ENCODE measurements at regions not wholly inside any gene's neighbourhood (a gene's known extent, or its start where the extent isn't known, plus 50 kb on each side); places are given as distances from the start of the nearest gene placed in this dataset.

GRCh38 chr10:78729366-78729765, 339.4 kb upstream of the ZMIZ1 start:
- DNase-seq, result no peak

GRCh38 chr10:78729800-78730199, 339.0 kb upstream of the ZMIZ1 start:
- no peak for DNase-seq

DNA sequence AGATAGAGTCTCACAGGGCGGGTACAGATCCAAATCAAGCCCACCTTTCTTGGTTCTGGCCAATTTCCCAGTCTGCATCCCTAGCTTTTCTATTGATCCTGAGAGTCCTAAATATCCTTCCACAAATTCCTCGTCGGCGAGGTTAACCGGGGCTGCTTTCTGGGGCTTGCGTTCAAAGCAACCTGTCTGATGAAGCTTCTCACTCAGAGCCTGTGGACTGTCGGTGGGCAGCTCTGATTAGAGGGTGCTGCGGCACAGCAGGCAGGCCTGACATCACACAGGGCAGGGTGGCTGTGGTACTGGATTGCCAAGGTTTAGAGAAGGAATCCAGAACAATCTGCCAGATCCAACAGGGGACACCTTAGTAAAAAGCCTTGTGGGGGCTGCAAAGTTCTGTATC, 338.0 kb upstream of the ZMIZ1 start:
- DNase-seq, result no peak

DNA sequence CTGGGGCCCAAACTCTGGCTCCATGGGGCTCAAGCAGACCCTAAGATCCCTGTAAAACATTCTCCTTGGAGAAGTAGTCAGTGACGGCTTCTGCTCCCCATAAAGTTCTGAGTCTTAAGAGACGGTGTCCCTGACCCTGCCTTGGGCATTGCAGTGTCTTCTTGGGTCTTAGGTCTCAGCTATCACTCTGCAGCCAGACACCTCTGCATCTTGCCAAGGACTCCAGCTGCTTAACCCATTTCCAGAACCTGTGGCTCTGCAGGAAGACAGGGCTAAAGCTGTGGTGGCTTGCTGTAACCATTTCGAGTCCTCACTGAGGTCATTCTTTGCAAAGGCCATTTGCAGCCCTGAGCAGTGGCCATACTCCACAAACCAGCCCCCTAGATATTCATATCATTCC, 337.1 kb upstream of the ZMIZ1 start:
- DNase-seq, result no peak

DNA sequence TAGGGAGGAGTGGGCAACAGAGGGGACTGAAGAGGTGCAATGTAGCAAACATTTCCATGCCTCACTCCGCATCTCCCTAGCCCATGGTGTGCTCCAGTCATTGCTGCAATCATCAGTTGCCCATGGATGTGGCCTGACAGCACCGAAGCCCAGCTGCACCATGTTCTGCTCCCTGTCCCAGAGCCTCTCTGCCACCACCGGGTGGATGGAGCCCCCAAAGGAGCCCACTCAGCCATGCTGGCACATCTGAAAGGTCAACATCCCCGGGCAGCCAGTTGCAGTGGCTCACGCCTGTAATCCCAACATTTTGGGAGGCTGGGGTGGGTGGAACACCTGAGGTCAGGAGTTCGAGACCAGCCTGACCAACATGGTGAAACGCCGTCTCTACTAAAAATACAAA, 336.4 kb upstream of the ZMIZ1 start:
- no peak for DNase-seq

- no peak for DNase-seq
Measured at GRCh38 chr10:78736926-78737630, 331.7 kb upstream of the ZMIZ1 start.

- no peak for DNase-seq
Measured at GRCh38 chr10:78737883-78738856, 330.6 kb upstream of the ZMIZ1 start.

DNA sequence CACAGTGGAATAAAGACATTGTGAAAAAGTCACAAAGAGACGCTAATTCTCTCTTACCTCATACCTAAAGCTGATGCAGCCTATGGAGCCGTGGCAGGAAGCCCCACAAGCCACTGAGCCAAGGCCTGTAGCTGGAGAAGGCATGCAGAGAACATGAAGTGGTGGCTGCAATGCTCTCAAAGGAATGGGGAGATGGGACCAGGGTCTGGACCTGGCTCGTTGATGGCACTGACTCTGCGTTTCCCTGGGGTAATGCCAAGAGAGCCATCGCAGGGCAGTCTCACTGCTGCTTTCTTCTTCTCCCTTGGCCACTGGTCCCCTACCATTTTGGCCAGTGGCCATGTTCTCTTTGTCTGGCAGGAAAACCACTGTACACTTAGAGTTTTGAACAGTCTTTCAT, 329.9 kb upstream of the ZMIZ1 start:
- no peak for DNase-seq

GRCh38 chr10:78739444-78740053, 329.2 kb upstream of the ZMIZ1 start:
- DNase-seq, result no peak

DNA sequence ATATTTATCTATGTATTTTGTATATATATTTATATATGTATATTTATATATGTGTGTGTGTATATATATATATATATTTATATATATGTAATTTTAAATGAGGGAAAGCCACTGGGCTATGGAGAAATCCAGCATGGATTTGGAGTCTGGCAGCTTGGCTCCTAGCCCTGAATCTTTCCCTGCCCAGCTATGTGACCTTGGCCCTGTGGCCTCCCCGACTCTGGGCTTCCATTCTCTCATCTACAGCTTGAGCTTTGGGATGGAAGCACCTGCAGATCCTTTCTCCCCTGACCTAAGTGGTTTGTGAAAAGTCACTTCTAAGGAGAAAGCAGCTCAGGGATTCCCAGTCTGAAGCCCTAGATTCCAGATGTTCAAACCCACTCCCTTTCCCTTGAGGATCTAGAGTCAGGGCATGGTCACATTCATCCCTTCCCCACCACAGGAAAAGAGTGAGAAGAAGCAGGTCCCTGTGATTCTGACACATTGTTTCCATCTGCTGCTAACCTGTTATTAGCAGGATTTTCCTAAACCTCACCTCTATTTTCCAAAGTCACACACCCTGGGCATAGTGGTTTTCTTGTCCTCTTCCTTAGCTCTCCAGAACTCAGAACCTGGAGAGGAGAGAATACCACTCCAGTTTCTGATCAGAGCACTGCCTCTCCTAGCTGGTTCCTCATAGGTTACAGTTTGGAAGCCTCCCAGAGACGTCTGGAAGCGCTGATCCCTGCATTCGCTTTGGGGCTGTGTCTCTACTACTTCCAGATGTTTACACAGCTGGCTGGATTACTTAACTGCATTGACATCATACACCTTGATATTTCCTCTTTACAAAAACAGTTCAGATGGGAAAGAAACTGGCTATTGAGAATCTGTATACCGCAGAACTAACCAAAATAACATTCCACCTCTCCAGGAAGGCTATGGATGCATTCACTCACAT, 327.5 kb upstream of the ZMIZ1 start:
- DNase-seq, result no peak

DNA sequence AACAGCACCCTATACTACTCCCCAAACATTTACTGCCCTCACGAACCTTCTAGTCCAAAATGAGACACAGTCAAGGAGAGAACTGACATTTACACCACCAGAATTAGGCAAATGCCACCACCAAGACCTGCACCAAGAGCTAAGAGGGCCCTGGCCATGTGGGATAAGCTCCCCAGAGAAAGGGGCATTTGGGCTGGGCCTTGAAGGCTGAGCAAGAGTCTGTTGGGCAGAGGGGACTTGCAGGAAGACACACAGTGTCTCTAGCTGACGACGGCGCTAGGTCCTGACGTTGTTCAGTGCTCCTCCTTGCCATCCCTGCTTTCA, 326.4 kb upstream of the ZMIZ1 start:
- no peak for DNase-seq

DNA sequence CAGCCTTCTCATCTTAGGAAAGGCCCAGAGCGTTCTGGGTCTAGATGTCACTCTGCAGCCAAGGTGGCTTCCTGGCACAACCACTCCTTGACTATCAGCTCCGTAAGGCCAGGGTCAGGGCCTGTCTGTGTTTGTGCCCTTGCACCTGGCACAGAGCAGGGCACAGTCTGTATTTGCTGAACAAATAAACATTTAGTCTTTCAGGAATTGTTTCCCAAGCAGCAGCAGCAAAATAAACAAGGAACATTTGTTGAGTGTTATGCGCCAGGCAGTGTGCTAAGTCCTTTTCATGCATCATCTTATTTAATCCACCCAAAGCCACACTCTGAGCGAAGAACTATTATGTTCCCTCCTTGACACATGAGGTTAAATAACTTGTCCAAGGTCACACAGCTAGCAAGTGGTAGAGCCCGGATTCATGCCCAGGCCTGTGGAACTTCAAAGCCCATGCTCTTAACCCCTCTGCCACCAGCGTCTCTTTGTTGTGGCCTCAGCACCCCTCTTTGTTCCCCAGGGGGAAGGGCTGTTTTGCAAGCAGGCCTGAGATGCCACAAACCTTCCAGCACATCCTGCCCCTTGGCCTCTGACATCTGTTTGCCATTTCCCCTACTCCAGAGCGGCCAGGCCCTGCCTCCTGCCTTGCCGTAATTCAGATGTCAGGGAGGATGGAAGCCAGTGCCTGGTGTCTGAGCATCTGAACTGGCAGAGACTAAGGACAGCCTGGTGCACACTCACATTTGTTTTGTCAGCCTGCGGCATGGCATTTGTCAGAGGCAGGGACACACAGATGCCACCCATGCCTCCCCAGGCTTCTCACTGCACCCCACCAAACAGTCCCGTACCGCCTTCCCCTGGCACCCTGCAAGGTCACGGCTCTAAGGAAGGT, 325.8 kb upstream of the ZMIZ1 start:
- DNase-seq, result no peak

GRCh38 chr10:78744056-78744455, 324.7 kb upstream of the ZMIZ1 start:
- no peak for DNase-seq

- no peak for DNase-seq
Measured at GRCh38 chr10:78744491-78745090, 324.2 kb upstream of the ZMIZ1 start.

DNA sequence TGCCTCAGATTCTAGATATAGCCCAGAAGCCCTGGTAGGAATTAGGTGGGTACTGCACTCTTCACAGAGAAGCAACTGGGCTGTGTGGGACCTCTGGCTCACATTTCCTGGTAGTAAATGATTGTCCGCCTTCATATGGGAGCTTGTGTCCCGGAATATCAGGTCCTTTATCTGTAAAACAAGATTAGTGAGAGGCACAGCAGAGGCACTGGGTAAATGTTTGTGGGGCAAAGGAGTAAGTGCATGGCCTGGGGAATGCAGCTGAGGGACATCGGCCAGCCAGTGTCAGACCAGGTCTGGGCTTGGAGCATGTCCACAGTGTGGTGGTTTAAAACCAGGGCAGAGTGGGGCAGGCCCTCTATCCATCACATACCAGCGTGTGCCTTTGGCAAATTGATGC, 323.3 kb upstream of the ZMIZ1 start:
- DNase-seq, result no peak

DNA sequence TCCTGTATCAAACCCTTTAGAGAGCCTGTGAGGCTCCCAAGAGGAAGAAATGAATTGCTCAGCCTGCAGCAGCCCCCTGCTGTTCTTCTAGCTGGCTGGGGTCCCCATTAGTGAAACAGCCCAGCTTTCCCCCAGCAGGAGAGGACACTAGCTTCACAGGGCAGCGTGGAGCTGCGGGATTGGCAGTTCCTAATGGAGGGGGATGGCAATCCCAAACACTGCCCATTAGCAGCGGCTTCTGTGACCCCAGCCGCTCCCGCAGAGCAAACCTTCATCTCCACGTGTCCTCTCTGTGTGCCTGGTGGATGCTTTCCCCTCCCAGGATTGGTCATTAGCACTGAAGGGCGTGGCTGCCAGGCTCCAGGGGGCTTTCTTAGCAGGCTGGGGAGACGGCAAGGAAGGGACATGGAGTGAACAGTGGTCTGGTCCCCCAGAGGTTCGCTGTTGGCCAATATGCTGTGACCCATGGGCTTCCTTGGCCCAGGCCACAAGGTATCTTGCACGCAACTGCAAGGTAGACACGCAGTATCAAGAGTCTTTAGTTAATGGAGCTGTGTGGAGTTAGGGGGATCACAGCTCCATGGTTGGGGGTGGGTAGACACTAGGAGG, 322.5 kb upstream of the ZMIZ1 start:
- no peak for DNase-seq

DNA sequence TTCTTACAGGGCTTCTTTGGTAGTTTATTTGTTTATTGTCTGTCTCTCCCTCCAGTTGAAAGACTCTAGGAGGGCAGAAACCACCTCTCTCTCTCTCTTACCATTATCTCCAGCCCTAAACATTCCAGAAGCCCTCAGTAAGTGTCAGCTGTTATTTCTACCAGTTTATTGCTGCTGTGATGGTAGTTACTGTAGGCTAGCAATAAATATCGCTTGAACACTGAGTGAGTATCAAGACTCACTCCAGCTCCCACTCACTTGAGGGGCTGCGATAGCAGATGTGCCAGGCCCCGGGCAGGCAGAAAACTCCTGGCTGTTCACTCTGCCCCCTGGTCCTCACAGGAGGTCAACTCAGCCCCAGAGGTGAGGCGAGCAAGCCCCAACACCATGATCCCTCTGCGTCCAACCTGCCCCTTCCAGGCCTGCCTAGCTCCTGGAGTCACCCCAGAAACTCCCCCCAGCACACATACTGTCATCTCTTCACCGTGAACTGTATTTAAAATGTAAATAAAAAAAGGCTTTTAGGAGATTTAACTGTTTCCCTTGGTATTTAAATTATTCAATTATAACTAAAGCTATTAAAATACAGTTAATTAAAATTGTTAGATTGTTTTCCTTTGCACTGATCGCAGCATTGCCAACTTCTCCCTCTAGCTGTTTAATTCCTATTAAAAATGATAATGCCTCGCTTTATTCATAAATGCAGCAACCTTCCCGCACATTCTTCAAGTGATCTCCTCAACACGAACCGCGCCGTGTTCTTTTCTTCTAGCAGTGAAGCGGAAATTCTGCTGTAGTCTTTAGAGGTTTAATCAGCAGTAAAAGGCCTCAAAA, 321.1 kb upstream of the ZMIZ1 start:
- no peak for DNase-seq

GRCh38 chr10:78748235-78748533, 320.6 kb upstream of the ZMIZ1 start:
- no peak for DNase-seq

GRCh38 chr10:78749200-78749599, 319.6 kb upstream of the ZMIZ1 start:
- no peak for DNase-seq

DNA sequence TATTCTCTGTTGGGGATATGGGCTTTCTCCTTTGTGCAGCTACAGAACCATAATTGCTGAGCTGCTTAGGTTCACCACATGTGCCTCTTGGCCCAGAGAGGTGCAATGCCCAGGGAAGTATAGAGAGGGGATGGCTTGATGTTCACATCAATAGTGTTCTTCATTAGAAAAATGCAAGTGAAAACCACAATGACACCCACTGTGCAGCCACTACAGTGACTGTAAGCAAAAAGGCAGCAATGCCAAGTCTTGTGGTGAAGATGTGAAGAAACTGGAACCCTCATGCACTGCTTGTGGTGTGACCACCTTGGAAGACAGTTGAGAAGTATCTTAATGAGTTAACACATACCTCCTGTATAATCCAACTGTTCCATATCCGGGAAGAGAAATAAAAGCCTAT, 318.9 kb upstream of the ZMIZ1 start:
- DNase-seq, result no peak
